Duodenal mucosa (tissue), 2 donors: ENCODE measurements at regions not wholly inside any gene's neighbourhood (a gene's known extent, or its start where the extent isn't known, plus 50 kb on each side); places are given as distances from the start of the nearest gene placed in this dataset.

Source experiments
- H3K27ac ChIP-seq: one replicate; pipeline ENCODE4 v1.7.0; 2013; ENCODE audit warnings: low read depth, low read length
- H3K27me3 ChIP-seq, 2 donors: one replicate each; pipeline ENCODE4 v1.7.0; 2013; ENCODE audit warnings: low read length in 2 of 2, control low read depth in 1 of 2; ENCODE audit not compliant: insufficient read depth in 2 of 2, control insufficient read depth in 1 of 2
- H3K36me3 ChIP-seq, 2 donors: one replicate each; pipeline ENCODE4 v1.7.0; 2013; ENCODE audit warnings: low read length in 2 of 2, control low read depth in 1 of 2; ENCODE audit not compliant: insufficient read depth in 2 of 2, control insufficient read depth in 1 of 2
- H3K4me1 ChIP-seq, 2 donors: one replicate each; pipeline ENCODE4 v1.7.0; 2013; ENCODE audit warnings: low read length in 2 of 2, control low read depth in 1 of 2; ENCODE audit not compliant: insufficient read depth in 2 of 2, control insufficient read depth in 1 of 2
- H3K4me3 ChIP-seq, 2 donors: one replicate each; pipeline ENCODE4 v1.7.0; 2013; ENCODE audit warnings: low read length in 2 of 2, low read depth in 1 of 2
- H3K9ac ChIP-seq, 2 donors: one replicate each; pipeline ENCODE4 v1.7.0; 2013; ENCODE audit warnings: low read length in 2 of 2, low read depth in 1 of 2
- H3K9me3 ChIP-seq, 2 donors: one replicate each; pipeline ENCODE4 v1.7.0; 2013; ENCODE audit warnings: low read length in 2 of 2, control low read depth in 1 of 2; ENCODE audit not compliant: control insufficient read depth in 1 of 2

GRCh38 chr10:2463316-2463715 is 604.0 kb upstream of the PFKP start:
- no peaks in the 10 kb centered on the region for H3K36me3 ChIP-seq
- no peak overlapping the region for H3K27ac ChIP-seq
- no peak overlapping the region for H3K4me3 ChIP-seq
- no peaks in the 10 kb centered on the region for H3K27me3 ChIP-seq
- peaks cover 0 to 16% of the 10 kb centered on the region in 2 donors for H3K9me3 ChIP-seq
- no peaks in the 10 kb centered on the region for H3K4me1 ChIP-seq
- no peak overlapping the region for H3K9ac ChIP-seq

- Histone ChIP-seq H3K4me3 (no peak overlapping the region), H3K4me1 (no peaks in the 10 kb centered on the region), H3K27me3 (no peaks in the 10 kb centered on the region), H3K27ac (no peak overlapping the region), H3K36me3 (no peaks in the 10 kb centered on the region), H3K9ac (no peak overlapping the region), H3K9me3 (peaks cover 0 to 16% of the 10 kb centered on the region in 2 donors)
These were observed 604.8 kb upstream of the PFKP start for GRCh38 chr10:2462581-2462980.

GRCh38 chr10:2460812-2461211 is 606.5 kb upstream of the PFKP start:
- Histone ChIP-seq H3K4me1 (no peaks in the 10 kb centered on the region), H3K27ac (no peak overlapping the region), H3K4me3 (no peak overlapping the region), H3K27me3 (no peaks in the 10 kb centered on the region), H3K9ac (no peak overlapping the region), H3K9me3 (peaks cover 0 to 10% of the 10 kb centered on the region in 2 donors), H3K36me3 (no peaks in the 10 kb centered on the region)

- H3K4me3 ChIP-seq: no peak overlapping the region
- H3K36me3 ChIP-seq: no peaks in the 10 kb centered on the region
- peaks cover 0 to 5% of the 10 kb centered on the region in 2 donors for H3K9me3 ChIP-seq
These were observed 607.6 kb upstream of the PFKP start for GRCh38 chr10:2459713-2460112.

GRCh38 chr10:2456834-2457233 is 610.5 kb upstream of the PFKP start:
- Histone ChIP-seq H3K27me3 (no peaks in the 10 kb centered on the region), H3K27ac (no peak overlapping the region), H3K9me3 (peaks cover 0 to 5% of the 10 kb centered on the region in 2 donors), H3K9ac (no peak overlapping the region), H3K36me3 (no peaks in the 10 kb centered on the region), H3K4me1 (no peaks in the 10 kb centered on the region), H3K4me3 (no peak overlapping the region)

More at GRCh38 chr10:2459713-2460112, 607.6 kb upstream of the PFKP start:
- Histone ChIP-seq H3K27me3 (no peaks in the 10 kb centered on the region), H3K27ac (no peak overlapping the region), H3K9ac (no peak overlapping the region), H3K4me1 (no peaks in the 10 kb centered on the region)

GRCh38 chr10:2445370-2445769 is 622.0 kb upstream of the PFKP start:
- Histone ChIP-seq H3K4me3 (no peak overlapping the region), H3K27me3 (no peaks in the 10 kb centered on the region), H3K9me3 (no peaks in the 10 kb centered on the region), H3K9ac (no peak overlapping the region), H3K4me1 (no peaks in the 10 kb centered on the region), H3K27ac (no peak overlapping the region), H3K36me3 (no peaks in the 10 kb centered on the region)

GRCh38 chr10:2439983-2440382 is 627.4 kb upstream of the PFKP start:
- H3K4me1 ChIP-seq: no peaks in the 10 kb centered on the region
- H3K9ac ChIP-seq: no peak overlapping the region
- no peaks in the 10 kb centered on the region for H3K9me3 ChIP-seq
- H3K4me3 ChIP-seq: no peak overlapping the region
- no peak overlapping the region for H3K27ac ChIP-seq
- H3K36me3 ChIP-seq: no peaks in the 10 kb centered on the region
- H3K27me3 ChIP-seq: no peaks in the 10 kb centered on the region

GRCh38 chr10:2439000-2439399 is 628.3 kb upstream of the PFKP start:
- Histone ChIP-seq H3K27ac (no peak overlapping the region), H3K9me3 (no peaks in the 10 kb centered on the region), H3K9ac (no peak overlapping the region), H3K4me3 (no peak overlapping the region), H3K4me1 (no peaks in the 10 kb centered on the region), H3K36me3 (no peaks in the 10 kb centered on the region), H3K27me3 (no peaks in the 10 kb centered on the region)

GRCh38 chr10:2438248-2438939 is 629.0 kb upstream of the PFKP start:
- H3K9me3 ChIP-seq: no peaks in the 10 kb centered on the region

GRCh38 chr10:2436933-2437332 is 630.4 kb upstream of the PFKP start:
- Histone ChIP-seq H3K9me3 (no peaks in the 10 kb centered on the region), H3K36me3 (no peaks in the 10 kb centered on the region), H3K4me1 (no peaks in the 10 kb centered on the region), H3K27me3 (no peaks in the 10 kb centered on the region), H3K4me3 (no peak overlapping the region), H3K9ac (no peak overlapping the region), H3K27ac (no peak overlapping the region)

More at GRCh38 chr10:2438248-2438939, 629.0 kb upstream of the PFKP start:
- Histone ChIP-seq H3K27ac (no peak overlapping the region), H3K36me3 (no peaks in the 10 kb centered on the region), H3K9ac (no peak overlapping the region), H3K4me1 (no peaks in the 10 kb centered on the region), H3K27me3 (no peaks in the 10 kb centered on the region), H3K4me3 (no peak overlapping the region)
